ENCODE measurements at regions not wholly inside any gene's neighbourhood (a gene's known extent, or its start where the extent isn't known, plus 50 kb on each side); places are given as distances from the start of the nearest gene placed in this dataset.

DNA sequence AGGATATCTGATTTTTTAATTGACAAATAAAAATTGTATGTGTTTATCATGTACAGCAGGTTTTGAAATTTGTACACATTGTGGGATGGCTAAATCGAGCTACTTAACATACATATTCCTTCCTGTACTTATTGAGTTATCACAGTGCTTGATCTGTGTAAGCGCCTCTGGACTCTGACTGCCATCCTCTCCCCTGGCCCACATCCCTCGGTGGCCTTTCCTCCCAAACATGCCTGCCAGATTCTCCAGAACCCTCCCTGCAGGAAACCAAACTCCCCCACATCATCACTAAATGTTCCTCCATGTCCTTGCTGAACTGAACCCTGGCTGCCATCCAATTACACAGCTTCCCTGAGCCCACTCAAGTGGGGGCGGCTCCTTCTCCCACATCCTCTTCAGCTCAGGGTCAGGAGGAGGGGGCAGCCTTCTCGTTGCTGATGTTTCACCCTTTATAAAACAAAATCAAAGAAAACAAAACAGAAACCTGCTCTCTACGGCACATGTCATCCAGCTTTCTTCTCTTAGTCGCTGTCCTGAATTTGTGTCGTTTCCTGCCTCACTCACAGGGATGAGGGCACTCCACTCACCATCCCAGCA is 97.1 kb upstream of the SPATA13 start:
- POLR2A ChIA-PET: no interaction called here
- no peak for DNase-seq (ENCODE audit: low read depth in 1 of 2, low spot score in 1 of 2)
- CTCF ChIA-PET: interaction anchor here (3.0 to 7.9 kb wide), 2 partner anchors 10 to 156 kb away, joined by 6 to 31 read pairs; no protein-coding TSS in a partner anchor
- no peaks in the 10 kb centered on the region for H3K9me3 ChIP-seq
- H3K4me1 ChIP-seq: no peaks in the 10 kb centered on the region
- no peak overlapping the region for H3K27ac ChIP-seq
- TF ChIP-seq KDM1A (IDR thresholded peaks at IDR 0.05; ENCODE audit: low read depth) (no peak), CHD2 (IDR thresholded peaks at IDR 0.05; ENCODE audit: low read length, partially characterized antibody) (no peak), MAFK (IDR thresholded peaks at IDR 0.05; ENCODE audit: partially characterized antibody) (no peak), EHF (CRISPR knock-in tag; IDR thresholded peaks at IDR 0.05) (no peak), ZSCAN20 (CRISPR knock-in tag; IDR thresholded peaks at IDR 0.05) (no peak), CBX8 (IDR thresholded peaks at IDR 0.05) (no peak), GATA3 (IDR thresholded peaks at IDR 0.05; ENCODE audit: borderline replicate concordance) (no peak), PHF8 (IDR thresholded peaks at IDR 0.05; ENCODE audit: borderline replicate concordance, low read depth) (no peak), FOXS1 (CRISPR knock-in tag; IDR thresholded peaks at IDR 0.05) (no peak), CHD4 (IDR thresholded peaks at IDR 0.05; ENCODE audit: borderline replicate concordance) (no peak), POLR2AphosphoS2 (conservative IDR thresholded peaks at IDR 0.05; ENCODE audit: low read length) (no peak), MAZ (IDR thresholded peaks at IDR 0.05; ENCODE audit: borderline replicate concordance, low read depth, low read length) (no peak), FOSL2 (IDR thresholded peaks at IDR 0.05) (no peak), FOSL2 (CRISPR knock-in tag; IDR thresholded peaks at IDR 0.05) (no peak), RCOR1 (IDR thresholded peaks at IDR 0.05; ENCODE audit: low read depth, low read length) (no peak), REST (IDR thresholded peaks at IDR 0.05) (no peak), HOXA7 (CRISPR knock-in tag; IDR thresholded peaks at IDR 0.05) (no peak)
- TF ChIP-seq, protein P1, sequence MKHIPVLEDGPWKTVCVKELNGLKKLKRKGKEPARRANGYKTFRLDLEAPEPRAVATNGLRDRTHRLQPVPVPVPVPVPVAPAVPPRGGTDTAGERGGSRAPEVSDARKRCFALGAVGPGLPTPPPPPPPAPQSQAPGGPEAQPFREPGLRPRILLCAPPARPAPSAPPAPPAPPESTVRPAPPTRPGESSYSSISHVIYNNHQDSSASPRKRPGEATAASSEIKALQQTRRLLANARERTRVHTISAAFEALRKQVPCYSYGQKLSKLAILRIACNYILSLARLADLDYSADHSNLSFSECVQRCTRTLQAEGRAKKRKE (CRISPR knock-in tag; IDR thresholded peaks at IDR 0.05; ENCODE audit: low read depth): no peak
- H3K4me3 ChIP-seq: no peak overlapping the region
- WGBS (ENCODE audit: missing lambda C conversion rate): 60% methylated on average over 8 of the region's 8 CpGs
- no peak overlapping the region for H3K4me2 ChIP-seq
- no peak for ATAC-seq
- no peak for FAIRE-seq

GRCh38 chr13:24064371-24064770 is 96.1 kb upstream of the SPATA13 start:
- POLR2A ChIA-PET: no interaction called here

More at GRCh38 chr13:24064371-24064770, 96.1 kb upstream of the SPATA13 start:
- TF ChIP-seq MAFK (IDR thresholded peaks at IDR 0.05; ENCODE audit: partially characterized antibody) (peak; percentile 70), CTCF (IDR thresholded peaks at IDR 0.05) (no peak)
- TF ChIP-seq, protein P2, sequence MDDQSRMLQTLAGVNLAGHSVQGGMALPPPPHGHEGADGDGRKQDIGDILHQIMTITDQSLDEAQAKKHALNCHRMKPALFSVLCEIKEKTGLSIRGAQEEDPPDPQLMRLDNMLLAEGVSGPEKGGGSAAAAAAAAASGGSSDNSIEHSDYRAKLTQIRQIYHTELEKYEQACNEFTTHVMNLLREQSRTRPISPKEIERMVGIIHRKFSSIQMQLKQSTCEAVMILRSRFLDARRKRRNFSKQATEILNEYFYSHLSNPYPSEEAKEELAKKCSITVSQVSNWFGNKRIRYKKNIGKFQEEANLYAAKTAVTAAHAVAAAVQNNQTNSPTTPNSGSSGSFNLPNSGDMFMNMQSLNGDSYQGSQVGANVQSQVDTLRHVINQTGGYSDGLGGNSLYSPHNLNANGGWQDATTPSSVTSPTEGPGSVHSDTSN (IDR thresholded peaks at IDR 0.05): no peak
- ATAC-seq (no peak), DNase-seq (ENCODE audit: low read depth in 1 of 2, low spot score in 1 of 2) (no peak), FAIRE-seq (no peak)
- no peak overlapping the region for H3K4me3 ChIP-seq
- H3K27ac ChIP-seq: no peak overlapping the region
- WGBS (ENCODE audit: missing lambda C conversion rate): 81% methylated on average over 3 of the region's 3 CpGs
- no peaks in the 10 kb centered on the region for H3K9me3 ChIP-seq
- H3K4me2 ChIP-seq: no peak overlapping the region
- no peaks in the 10 kb centered on the region for H3K4me1 ChIP-seq
- CTCF ChIA-PET: interaction anchor here (0.6 to 7.9 kb wide), 2 partner anchors 11 to 27 kb away, joined by 4 to 31 read pairs; no protein-coding TSS in a partner anchor
